Lower leg skin (tissue), 3 donors: ENCODE measurements at regions not wholly inside any gene's neighbourhood (a gene's known extent, or its start where the extent isn't known, plus 50 kb on each side); places are given as distances from the start of the nearest gene placed in this dataset.

Source experiments
- CTCF ChIP-seq, 3 donors: fragments of 450-650 bp; IDR thresholded peaks; one replicate each; pipeline ENCODE4 v1.5.1; 2016; ENCODE audit warnings: antibody characterized with exemption in 3 of 3, mild to moderate bottlenecking in 3 of 3, moderate library complexity in 2 of 3
- POLR2A ChIP-seq, 2 donors: fragments of 450-650 bp; IDR thresholded peaks; one replicate each; pipeline ENCODE4 v1.6.1; 2016 to 2017; ENCODE audit warnings: antibody characterized with exemption in 2 of 2, mild to moderate bottlenecking in 1 of 2, moderate library complexity in 1 of 2

DNA sequence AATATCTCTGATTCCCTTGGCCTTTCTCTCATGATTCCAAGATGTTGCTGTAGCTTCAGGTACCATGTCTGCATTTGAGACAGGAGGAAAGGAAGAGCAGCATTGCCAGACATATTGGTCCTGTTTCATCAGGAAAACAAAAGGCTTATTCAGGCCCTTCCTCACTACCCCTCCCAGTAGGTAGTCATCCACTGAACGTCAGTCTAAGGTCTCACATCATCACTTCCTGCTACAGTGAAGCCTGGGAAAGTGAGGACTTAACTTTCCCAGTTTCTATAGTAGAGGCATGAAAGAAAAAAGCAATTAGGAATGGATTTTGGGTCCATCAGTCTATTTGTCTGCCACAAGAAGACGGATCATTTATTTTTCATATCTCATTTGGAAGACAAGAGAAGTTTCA is 85.7 kb upstream of the SOX4 start:
- TF ChIP-seq CTCF (IDR thresholded peaks at IDR 0.05): no peak
- no peak for TF ChIP-seq POLR2A (IDR thresholded peaks at IDR 0.05)
